ENCODE measurements at regions not wholly inside any gene's neighbourhood (a gene's known extent, or its start where the extent isn't known, plus 50 kb on each side); places are given as distances from the start of the nearest gene placed in this dataset.
"Not testable (repeated sequence)": the region's sequence is repeated elsewhere in the genome, so short reads cannot be mapped to it uniquely, and the experiment has no call there.

DNA sequence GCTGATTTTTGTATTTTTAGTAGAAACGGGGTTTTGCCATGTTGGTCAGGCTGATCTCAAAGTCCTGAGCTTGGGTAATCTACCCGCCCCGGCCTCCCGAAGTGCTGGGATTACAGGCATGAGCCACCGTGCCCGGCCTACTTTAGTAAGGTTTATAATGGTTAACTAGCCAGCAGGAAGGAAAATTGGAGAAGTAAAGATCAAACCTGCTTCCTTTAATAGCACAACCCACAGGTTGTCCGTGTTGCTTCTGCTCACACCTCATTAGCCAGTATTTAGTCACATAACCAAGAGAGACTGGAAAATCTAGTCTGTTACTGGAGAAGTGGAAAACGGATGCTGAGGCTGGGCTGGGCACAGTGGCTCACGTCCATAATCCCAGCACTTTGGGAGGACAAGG is 51.9 kb upstream of the TBL1XR1 start:
- no peak for DNase-seq (ENCODE audit: low read depth)

DNA sequence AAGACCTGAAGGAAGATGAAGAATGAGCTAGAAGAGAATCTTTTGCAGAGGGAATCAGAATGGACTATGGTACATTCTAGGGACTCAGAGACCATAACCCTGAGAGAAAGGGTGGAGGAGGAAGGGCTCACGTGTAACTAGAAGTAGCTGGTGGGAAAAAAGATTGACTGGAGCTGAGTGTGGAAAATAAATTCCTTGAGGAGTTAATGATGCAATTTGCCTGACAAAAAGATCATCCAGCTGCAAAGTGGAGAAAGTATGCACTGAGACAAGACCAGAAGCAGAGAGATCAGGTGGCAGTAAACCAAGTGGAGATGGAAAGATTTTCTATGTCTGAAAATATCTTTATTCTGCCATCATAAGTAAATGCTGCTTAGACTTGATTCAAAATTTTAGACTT is 52.9 kb upstream of the TBL1XR1 start:
- DNase-seq (ENCODE audit: low read depth) = no peak

GRCh38 chr3:177251755-177252154 is 54.5 kb upstream of the TBL1XR1 start:
- DNase-seq (ENCODE audit: low read depth) = no peak

DNA sequence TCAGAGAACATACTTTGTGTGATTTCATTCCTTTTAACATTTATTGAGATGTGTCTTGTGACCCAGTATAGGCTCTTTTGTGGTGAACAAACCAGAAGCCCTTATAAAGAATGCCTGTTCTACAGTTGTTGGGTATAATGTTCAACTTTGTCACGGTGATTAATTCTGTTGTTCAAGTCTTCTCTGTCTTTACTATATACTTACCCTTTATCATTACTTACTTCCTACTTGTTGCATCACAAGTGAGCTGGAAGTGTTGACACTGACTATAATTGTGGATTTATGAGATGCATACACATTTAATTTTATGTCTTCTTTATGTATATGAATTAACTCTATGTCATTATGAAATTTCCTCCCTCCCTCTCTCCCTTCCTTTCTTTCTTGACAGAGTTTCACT is 59.7 kb upstream of the TBL1XR1 start:
- DNase-seq (ENCODE audit: low read depth) = no peak

GRCh38 chr3:177257625-177258024 is 60.3 kb upstream of the TBL1XR1 start:
- DNase-seq (ENCODE audit: low read depth) = no peak

DNA sequence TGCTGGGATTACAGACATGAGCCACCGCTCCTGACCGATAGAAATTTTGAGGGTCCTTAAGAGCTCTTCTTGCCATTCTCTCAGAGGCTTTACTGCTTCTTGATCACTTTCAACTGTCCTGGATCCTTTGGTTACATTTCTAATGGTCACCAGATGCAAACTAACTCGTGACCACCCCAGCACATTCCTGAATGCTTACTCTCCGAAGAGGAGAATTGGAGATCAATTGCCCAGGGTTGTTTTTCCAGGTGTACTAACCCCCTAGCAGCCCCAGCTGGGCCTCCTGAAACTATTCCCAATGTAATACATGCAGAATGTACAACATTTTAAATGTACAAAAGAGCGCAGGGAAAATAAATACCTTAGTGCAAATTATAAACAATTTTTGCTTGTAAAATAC is 65.1 kb upstream of the TBL1XR1 start:
- DNase-seq (ENCODE audit: low read depth) = no peak

GRCh38 chr3:177263615-177264368 is 66.5 kb upstream of the TBL1XR1 start:
- no peak for DNase-seq (ENCODE audit: low read depth)

DNA sequence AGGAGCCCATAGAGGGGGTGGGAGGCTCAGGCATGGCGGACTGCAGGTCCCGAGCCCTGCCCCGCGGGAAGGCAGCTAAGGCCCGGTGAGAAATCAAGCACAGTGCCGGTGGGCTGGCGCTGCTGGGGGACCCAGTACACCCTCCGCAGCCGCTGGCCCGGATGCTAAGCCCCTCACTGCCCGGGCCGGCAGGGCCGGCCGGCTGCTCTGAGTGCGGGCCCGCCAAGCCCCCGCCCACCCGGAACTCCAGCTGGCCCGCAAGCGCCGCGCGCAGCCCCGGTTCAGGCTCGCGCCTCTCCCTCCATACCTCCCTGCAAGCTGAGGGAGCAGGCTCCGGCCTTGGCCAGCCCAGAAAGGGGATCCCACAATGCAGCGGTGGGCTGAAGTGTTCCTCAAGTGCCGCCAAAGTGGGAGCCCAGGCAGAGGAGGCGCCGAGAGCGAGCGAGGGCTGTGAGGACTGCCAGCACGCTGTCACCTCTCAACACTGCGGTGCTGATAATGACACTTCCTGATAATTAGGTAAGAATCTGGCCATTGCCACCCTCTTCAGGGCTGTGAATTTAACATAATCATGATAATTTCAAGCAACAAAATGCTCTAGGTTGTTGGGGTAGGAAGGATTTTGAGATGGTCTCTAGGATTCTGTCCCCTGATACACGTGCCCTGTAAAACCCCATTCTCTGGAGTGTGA is 74.7 kb upstream of the TBL1XR1 start:
- not testable (repeated sequence) for DNase-seq (ENCODE audit: low read depth)

DNA sequence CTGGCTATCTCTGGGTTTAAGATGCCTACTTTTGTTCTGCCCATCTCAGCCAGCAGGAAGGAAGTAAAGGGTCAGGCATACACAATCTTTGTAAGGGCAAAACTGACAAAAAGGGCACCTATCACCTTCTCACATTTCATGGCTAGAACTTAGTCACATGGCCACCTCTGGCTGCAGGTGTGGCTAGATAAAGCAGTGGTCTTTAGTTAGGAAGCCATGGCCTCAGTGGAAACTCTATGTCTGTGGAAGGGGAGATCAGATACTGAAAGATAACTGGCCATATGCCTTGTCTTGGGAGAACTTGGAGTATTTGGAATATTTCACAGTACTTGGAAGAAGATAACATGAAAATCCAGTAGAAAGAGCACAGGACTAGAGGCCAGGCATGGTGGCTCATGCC is 80.7 kb upstream of the TBL1XR1 start:
- no peak for DNase-seq (ENCODE audit: low read depth)

- no peak for DNase-seq (ENCODE audit: low read depth)
Measured at GRCh38 chr3:177279118-177279815, 82.0 kb upstream of the TBL1XR1 start.

DNA sequence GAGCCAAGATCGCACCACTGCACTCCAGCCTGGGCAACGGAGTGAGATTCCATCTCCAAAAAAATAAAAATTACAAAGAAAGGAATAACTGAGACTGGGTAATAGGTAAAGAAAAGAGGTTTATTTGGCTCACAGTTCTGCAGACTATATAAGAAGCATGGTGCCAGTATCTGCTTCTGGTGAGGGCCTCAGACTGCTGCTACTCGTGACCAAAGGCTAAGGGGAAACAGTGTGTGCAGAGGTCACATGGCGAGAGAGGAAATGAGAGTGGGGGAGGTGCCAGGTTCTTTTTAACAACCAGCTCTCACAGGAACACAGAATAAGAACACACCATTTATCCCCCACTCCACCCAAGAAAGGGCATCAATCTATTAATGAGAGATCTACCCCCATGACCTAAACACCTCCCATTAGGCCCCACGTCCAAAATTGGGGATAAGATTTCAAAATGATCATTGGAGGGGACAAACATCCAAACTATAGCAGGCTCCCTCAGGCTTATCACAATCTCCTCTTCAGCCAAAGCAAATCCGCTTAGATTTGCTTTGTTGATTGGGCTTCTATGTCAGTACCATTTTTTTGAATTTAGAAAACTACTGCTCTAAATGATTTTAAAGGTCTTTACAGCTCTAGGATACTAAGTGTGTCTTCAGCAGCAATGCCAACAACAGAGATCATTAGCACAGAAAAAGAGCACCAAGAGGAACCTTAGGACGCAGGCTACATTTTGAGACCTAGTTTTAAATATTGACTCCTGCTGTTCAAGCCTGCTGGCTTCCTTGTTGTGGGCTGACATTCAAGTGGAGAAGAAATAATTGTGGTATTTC is 84.2 kb upstream of the TBL1XR1 start:
- no peak for DNase-seq (ENCODE audit: low read depth)

- DNase-seq (ENCODE audit: low read depth) = no peak
Measured at GRCh38 chr3:177282119-177282655, 84.9 kb upstream of the TBL1XR1 start.

- DNase-seq (ENCODE audit: low read depth) = no peak
Measured at GRCh38 chr3:177283983-177284382, 86.7 kb upstream of the TBL1XR1 start.

GRCh38 chr3:177284383-177284881 is 87.2 kb upstream of the TBL1XR1 start:
- no peak for DNase-seq (ENCODE audit: low read depth)

DNA sequence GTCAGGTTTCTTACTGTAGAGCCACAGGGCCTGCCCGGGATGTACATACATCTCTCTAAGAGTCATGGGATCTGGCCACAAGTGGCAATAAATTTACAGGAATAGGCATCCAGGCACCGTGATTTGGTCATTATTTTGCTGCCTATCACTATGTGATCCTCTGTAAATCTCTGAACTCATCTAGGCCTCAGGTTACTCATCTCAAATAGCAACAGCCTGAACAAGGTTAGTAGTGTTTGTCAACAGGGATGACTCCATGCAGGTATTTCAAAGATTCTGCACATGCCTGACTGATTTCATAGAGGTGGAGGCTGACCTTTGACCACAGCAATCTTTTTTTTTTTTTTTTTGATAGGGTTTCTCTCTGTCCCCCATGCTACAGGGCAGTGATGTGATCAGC is 88.8 kb upstream of the TBL1XR1 start:
- no peak for DNase-seq (ENCODE audit: low read depth)

DNA sequence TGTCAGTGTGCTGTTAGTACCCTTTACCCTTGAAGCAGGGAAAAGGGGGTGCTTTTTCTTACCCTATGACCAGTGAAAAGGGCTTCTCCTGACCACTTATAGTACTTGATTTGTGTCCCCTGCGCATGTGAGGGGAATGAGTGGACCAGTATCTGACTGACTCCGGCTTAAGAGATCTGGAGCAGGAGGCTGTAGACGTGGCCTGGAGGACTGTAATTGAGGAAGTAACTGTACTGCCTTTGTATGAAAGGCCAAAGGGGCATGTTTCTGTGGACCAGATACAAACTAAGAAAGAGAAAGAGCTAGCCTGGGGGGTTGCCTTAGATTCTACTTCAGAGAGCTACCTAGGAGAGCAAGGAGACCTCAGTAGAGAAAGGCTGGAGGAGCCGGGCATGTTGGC is 89.9 kb upstream of the TBL1XR1 start:
- DNase-seq (ENCODE audit: low read depth) = no peak

DNA sequence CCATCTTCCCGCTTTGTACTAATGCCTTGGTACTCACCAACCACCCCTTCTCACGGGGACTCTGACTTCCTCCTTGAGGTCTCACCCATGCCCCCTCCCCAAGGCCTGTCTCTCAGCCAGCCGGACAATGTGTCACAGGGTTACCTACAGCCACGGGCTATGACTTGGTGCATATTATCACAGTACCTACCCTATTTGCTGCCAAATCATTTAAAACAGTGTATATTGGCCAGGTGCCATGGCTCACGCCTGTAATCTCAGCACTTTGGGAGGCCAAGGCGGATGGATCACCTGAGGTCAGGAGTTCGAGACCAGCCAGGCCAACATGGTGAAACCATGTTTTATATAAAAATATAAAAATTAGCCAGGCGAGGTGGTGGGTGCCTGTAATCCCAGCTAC is 93.4 kb upstream of the TBL1XR1 start:
- no peak for DNase-seq (ENCODE audit: low read depth)

GRCh38 chr3:177294221-177294620 is 96.9 kb upstream of the TBL1XR1 start:
- no peak for DNase-seq (ENCODE audit: low read depth)

DNA sequence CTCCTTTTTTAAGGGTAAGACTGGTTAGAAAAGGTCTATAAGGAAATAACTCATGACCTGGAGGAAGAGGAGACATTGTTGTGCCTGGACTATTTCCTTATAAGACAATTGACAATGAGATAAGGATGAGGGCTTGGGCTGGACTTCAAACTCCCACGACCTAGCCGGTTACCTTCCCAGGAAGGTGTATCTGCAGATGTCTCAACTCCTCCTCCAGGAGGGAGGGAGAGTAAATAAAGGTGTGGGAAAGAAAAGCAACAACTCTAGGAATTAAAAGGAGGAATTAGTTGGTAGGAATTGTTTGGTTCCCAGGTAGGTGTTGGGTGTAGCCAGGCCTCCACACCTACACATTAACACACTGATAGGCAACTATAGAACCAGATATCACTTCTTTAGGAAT is 97.8 kb upstream of the TBL1XR1 start:
- DNase-seq (ENCODE audit: low read depth) = no peak

GRCh38 chr3:177299250-177299649 is 102.0 kb upstream of the TBL1XR1 start:
- DNase-seq (ENCODE audit: low read depth) = no peak

- no peak for DNase-seq (ENCODE audit: low read depth)
Measured at GRCh38 chr3:177300039-177300833, 103.0 kb upstream of the TBL1XR1 start.
